ENCODE measurements at regions not wholly inside any gene's neighbourhood (a gene's known extent, or its start where the extent isn't known, plus 50 kb on each side); places are given as distances from the start of the nearest gene placed in this dataset.
"Not testable (repeated sequence)": the region's sequence is repeated elsewhere in the genome, so short reads cannot be mapped to it uniquely, and the experiment has no call there.

DNA sequence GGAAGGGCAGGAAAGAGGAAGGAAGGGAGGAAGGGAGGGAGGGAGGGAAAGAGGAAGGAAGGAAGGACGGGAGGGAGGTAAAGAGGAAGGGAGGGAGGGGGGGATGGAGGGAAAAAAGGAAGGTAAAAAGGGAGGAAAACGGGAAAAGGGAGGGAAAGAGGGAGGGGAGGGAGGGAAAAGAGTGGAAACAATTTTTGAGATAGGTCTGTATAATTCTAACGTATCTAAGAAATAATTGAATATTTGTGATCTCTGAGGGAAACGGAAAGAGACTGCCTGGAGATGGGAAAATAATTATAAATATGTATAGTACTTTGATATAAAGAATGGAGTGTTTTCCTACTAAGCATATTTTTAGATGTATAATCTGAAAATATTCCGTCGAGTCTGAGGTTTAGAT, 158.2 kb upstream of the FOXK1 start:
- no peak for DNase-seq (ENCODE audit: low read depth in 2 of 2)

DNA sequence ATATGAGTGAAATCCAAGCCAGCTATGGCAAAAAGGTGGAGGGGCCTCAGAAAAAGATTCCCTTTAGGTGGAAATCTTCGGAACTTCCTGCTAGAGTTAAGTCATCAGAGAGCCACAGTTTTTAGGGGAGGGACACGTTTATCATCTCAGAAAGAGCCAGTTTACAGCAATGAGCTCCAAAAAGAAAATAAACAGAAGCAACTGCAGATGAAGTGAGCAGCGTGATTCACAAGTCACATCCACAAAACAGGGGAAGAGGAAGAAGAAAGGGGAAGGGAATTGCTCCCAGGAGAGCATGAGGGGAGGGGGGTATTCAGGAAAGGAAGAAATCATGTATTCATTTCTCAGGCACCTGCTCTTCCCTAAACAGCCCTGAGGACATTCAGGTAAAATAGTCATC, 156.2 kb upstream of the FOXK1 start:
- no peak for DNase-seq (ENCODE audit: low read depth in 2 of 2)

DNA sequence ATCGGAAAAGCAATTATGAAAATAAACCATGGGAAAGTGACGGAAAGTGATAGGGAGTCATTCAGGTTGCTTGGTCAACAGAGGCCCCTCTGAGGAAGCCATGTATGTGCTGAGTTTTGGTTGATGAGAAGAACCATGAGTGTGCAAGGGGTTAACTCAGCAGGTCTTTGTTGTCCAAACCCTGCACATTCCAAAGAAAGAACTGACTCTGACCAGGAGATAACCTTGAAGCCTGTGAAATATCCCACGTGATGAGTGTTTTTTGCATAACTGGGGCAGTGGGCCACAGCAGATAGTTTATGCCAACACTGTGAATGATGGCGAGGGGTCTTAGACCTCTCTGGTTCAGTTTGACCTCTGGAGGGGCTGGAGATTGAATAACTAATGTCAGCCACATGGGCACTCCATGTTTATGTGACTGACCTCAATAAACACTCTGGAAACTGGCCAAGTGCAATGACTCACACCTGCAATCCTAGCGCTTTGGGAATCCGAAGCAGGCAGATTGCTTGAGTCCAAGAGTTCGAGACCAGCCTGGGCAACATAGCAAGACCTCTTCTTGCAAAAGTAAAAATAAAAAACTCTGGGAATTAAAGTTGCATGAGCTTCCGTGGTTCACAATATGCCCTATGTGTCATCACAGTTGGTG, 154.0 kb upstream of the FOXK1 start:
- DNase-seq (ENCODE audit: low read depth in 2 of 2), result no peak

DNA sequence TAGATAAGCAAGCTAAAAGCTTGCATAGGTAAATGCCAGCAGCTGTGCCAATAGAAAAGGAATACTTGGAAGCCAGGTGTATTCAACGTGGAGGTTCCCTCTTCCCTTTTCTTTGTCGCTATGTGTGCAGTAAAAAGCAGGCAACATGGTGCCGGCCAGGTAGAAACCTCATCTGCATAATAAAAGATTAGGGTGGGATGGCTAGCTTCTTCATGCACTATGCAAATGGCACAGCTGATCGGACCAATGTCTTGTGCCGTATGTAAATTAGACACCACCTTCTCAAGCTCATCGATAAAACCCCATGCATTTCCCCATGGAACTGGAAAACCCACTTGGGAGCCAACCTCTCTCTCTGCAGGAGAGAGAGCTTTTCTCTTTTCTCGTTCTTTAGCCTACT, 150.9 kb upstream of the FOXK1 start:
- DNase-seq (ENCODE audit: low read depth in 2 of 2), result no peak

DNA sequence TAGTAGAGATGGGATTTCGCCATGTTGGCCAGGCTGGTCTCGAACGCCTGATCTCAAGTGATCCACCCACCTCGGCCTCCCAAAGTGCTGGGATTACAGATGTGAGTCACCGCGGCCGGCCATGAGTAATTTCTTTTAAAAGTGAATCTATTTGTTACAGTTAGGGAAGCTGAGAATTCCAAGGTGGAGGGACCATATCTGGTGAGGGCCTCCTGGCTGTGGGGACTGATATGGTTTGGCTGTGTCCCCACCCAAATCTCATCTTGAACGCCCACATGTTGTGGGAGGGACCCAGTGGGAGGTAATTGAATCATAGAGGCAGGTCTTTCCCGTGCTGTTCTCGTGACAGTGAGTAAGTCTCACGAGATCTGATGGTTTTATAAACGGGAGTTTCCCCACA, 148.8 kb upstream of the FOXK1 start:
- DNase-seq (ENCODE audit: low read depth in 2 of 2), result not testable (repeated sequence)

DNA sequence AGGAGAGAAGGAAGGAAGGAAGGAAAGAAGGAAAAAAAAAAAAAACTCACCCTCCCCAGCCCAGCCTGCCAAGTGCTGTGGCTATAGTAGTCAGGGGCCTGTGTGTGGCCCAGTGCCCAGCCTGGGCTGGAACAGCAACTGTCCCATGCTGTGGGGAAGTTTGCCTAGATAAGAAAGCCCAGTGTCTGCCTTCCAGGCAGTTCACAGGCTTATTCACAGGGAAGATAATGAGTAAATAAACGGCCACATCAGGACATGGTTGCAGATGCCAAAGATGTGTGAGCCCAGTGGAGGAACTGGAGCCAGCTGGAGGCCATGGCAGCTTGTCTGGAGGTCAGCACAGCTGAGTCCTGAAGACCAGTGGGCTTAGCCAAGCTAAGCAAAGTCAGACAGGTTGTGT, 132.4 kb upstream of the FOXK1 start:
- DNase-seq (ENCODE audit: low read depth in 2 of 2), result no peak

DNA sequence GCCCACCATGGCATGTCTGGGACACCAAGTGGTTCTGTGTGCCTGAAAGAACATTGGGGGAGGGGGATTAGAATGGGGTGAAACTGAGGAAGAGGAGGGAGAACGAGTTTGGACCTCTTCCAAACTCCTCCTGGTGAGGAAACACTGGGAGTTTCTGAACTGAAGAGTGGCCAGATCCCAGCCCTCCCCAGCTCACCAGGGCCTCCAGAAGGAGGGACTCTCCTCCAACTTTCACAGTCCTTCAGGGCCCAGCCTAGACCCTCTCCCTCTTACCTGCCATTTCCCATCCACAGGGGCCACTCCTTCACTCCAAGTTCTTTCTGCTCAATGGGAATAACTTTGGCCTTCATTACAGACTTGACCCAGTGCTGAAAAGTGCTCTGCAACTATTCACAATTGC, 132.0 kb upstream of the FOXK1 start:
- DNase-seq (ENCODE audit: low read depth in 2 of 2), result no peak

DNA sequence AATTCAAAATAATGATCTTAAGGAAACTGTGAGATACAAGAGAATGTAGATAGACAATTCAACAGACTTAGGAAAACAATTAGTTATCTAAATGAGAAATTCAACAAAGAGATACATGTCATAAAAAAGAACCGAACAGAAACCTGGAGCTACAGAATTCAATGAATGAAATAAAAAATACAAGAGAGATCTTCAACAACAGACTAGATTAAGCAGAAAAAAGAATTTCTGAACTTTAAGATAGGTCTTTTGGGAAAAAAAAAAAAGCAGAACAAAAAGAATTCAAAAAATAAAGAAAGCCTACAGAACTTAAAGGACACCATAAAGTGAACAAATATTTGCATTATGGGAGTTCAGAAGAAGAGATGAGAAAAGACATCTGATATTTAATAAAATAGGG, 129.1 kb upstream of the FOXK1 start:
- no peak for DNase-seq (ENCODE audit: low read depth in 2 of 2)

DNA sequence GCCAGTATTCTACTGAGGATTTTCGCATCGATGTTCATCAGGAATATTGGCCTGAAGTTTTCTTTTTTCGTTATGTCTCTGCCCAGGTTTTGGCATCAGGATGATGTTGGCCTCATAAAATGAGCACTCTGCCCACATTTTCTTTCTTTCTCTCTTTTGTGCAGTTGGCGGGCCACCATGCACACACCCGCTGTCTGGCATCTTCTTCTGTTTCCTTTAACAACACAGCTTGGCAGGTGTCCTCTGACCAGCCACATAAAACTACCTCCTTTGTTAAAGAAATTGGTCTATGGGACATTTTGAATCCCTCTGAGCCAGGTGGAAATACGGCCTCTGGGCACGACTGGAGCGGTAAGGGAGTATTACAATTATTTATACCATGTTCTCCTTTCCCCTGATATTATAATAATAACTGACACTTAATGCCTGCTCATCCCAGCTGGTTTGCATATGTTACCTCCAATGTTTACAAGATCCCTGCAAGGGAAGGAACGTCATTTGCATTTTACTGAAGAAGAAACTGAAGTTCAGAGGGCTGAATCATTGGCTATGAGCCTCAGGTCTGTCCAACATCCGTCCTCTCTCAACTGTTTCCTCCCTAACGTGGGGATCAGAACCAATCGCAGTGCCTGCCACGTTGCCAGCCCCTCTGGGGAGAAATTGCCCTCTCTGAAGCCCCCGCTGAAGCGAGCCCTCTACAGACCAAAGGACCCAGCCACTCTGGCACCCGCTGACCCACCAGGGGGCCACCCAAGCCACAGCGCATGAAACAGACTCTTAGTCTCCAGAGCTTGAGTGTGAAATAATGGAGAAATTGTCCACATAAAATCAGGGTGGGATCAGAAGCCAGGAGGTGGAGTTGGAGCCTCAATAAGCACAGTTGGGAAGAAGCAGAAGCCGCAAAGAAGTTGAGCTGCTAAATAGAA, 125.0 kb upstream of the FOXK1 start:
- no peak for DNase-seq (ENCODE audit: low read depth in 2 of 2)

DNA sequence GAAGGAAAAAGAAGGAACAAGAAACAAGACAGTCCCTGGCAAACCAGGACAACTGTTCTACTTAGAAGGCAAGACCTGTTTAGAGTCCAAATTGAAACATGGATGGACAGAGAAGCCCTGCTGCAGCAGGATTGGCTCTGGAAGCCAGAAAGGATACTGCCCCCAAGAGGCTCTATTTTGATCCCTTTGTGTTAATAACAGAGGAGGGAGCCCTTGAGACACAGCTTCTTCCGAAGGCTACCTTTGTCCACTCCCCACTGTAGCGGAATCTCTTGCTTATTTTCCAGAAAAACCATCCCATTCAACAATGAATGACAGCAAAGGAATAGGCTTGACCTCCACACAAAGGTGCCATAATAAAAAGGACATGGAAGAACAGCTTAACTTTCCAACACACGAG, 120.3 kb upstream of the FOXK1 start:
- DNase-seq (ENCODE audit: low read depth in 2 of 2), result no peak

DNA sequence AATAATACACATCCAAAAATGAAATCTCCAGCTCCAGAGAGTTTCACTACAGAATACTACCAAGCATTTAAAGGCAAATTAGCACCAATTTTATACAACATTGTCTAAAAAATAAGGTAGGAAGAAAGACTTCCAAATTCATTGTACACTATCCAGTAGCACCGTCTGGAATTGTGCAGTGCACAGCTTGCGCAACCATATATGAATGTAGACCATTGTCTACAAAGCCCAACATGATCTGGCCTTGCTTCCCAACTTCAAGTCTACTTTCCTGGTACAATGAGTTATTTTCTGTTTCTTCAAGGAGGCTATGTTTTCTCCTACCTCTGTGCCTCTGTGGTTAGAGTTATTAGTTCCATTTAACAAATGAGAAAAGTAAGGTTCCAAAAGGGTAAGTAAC, 115.4 kb upstream of the FOXK1 start:
- no peak for DNase-seq (ENCODE audit: low read depth in 2 of 2)

DNA sequence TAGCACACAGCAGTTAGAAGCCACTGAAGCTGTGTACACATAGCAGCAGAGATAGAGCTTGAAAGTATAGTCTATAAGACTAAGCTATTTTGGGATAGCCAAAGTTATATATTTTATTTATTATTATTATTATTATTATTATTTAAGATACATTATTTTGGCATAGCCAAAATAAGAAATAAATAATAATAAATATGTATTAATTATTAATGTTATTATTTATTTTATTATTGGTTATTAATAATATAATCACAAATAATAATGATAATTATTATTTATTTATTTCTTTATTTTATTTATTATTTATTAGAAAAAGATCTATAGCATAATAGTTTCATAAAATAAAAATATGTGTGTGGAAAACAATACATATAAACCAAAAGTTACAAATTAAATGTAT, 107.2 kb upstream of the FOXK1 start:
- DNase-seq (ENCODE audit: low read depth in 2 of 2), result no peak

DNA sequence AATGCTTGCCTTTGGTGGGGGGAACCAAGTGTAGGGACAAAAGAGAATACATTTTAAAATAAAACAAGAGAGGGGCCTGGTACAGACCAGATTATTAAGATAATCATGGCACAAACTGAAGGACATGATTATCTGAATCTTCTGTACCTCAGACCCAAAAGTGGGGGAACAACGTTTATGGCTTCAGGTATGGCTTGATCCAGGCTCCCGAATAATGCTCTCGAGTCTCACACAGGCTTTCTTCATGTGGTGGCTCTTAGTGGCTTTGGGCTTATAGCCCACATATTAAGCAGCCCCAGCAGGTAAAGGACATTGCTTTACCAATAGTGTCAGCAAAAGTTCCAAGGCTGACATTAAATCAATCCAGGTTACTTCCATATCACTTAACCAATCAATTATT, 106.8 kb upstream of the FOXK1 start:
- no peak for DNase-seq (ENCODE audit: low read depth in 2 of 2)

DNA sequence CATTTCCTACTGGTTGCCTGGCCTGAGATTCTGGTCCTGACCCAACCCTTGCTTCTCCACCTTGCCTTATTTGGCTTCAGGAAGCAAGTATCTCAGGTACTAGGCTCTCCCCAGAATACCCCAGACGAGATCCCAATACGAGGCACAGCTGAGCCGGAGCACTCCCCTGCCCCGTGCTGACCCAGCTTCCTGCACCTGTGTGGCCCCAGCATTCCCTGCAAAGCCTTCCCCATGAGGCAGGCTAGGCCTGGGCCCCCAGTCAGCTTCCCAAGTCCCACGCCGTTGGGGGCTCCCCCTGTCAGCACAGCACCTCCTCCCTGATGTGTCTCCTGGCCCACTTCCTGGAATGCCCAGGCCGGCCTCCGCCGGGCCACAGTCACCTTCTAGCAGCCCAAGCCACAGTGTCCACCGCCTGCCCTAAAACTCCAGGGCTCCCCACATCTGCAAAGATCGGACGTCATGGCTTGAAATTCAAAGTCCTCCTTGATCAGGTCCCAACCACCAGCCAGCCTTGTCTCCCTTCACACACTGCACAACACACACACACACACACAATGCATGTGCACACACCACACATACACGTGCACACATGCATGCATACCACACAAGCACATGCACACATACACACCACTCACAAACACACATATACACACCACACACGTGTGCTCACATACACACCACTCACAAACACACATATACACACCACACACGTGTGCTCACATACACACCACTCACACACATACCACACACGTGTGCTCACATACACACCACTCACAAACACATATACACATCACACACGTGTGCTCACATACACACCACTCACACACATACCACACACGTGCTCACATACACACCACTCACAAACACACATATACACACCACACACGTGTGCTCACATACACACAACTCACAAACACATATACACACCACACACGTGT, 78.9 kb upstream of the FOXK1 start:
- no peak for DNase-seq (ENCODE audit: low read depth in 2 of 2)

DNA sequence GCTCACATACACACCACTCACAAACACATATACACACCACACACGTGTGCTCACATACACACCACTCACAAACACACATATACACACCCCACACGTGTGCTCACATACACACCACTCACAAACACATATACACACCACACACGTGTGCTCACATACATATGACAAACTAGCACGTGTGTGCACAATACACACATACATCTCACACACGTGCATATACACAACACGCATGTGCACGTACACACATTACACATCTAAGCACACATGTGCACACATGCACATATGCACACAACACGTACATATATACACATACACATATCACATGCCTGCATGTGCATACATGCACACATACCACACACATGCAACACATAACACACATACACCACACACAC, 78.3 kb upstream of the FOXK1 start:
- DNase-seq (ENCODE audit: low read depth in 2 of 2), result no peak

DNA sequence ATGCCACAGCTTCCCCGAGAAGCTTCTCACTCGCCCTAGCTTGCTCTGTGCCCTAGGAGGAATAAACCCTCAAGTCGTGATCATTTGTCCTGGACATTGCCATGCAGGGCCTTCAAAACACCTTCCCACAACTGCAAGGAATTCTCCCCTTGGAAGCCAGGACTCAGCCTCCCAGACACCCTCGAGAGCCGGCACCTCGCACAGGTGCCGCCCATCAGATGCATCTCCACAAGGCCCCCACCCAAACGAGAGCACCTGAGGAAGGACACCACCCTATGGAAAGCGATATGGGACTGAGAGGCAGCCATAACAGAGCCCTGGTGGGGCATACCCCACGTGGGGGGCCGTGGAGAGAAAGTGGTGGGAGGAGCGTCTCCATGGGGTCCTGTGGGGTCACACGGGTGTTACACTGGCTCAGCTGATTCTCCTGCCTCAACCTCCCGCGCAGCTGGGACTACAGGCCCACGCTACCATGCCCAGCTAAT, 77.6 kb upstream of the FOXK1 start:
- DNase-seq (ENCODE audit: low read depth in 2 of 2), result no peak

DNA sequence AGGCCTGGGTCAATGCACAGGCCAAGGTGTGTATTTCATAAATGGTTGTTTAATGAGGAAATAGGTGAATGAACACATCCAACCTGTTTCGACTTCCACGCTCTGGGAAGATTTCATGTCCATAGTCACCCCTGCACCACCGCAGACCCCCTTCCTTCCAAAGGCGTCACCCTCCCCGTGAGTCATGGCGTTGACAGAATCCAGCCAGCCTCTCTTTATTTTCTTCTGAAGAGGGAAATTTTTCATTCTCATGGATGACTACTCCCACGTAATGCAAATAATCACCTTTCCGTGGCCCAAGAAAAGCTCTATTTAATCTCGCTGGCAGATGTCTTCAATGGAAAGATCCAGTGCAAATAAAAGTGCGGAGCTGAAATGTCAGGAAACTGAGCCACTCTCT, 75.3 kb upstream of the FOXK1 start:
- DNase-seq (ENCODE audit: low read depth in 2 of 2), result no peak

DNA sequence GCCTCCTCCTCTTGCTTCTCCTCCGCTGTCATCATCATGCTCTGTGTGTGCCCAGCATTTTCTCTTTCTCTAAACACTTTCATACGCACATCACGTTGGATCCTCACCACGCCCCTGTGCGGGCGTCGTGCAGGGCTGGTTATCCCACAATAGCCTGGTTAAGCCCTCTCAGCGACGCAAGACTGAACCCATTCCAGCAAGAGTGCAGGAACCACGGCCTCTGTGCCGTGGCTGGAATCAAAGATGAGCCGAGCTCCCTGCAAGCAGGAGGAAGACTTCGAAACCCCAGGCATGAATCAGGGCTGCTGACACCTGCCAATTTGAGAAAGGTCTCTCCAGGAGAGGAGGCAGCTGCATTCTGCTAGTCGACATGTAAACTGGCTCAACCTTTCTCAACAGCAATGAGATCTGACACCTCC, 74.8 kb upstream of the FOXK1 start:
- no peak for DNase-seq (ENCODE audit: low read depth in 2 of 2)

DNA sequence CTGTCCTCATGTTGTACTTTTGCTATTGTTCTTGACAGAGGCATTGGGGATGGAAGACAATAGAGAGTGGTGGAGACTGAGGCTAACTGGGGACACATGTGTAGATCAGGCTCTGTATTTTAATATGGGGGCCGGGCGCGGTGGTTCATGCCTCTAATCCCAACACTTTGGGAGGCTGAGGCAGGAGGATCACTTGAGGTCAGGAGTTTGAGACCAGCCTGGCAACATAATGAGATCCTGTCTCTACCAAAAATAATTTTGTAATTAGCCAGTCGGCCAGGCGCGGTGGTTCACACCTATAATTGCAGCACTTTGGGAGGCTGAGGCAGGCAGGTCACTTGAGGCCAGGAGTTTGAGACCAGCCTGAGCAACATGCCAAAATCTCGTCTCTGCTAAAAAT, 72.5 kb upstream of the FOXK1 start:
- DNase-seq (ENCODE audit: low read depth in 2 of 2), result not testable (repeated sequence)

DNA sequence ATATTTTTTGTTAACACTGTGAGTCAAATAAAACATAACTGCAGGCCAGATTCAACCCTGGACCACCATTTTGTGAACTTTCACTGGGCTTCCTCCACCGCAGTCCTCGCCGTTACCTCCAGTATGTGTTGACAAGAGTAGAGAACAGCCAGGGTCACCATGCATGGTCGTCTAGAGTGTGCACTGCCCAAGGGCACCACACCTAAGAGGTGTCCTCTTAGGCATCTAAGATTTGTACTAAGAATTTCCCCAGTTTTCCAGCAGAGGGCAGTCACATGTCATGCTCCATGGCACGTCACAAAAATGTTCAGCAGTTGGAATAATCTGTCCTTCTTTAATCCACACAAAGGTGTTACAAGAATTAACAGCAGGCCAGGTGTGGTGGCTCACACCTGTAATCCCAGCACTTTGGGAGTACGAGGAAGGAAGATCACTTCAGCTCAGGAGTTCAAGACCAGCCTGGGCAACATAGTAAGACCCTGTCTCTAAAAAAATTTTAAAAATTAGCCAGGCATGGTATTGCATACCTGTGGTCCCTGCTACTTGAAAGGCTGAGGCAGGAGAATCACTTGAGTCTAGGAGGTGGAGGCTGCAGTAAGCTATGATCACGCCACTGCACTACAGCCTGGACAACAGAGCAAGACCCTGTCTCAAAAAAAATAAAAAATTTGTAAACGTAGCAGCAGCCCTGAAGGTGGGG, 71.2 kb upstream of the FOXK1 start:
- DNase-seq (ENCODE audit: low read depth in 2 of 2), result peak; percentile 18 to 24

DNA sequence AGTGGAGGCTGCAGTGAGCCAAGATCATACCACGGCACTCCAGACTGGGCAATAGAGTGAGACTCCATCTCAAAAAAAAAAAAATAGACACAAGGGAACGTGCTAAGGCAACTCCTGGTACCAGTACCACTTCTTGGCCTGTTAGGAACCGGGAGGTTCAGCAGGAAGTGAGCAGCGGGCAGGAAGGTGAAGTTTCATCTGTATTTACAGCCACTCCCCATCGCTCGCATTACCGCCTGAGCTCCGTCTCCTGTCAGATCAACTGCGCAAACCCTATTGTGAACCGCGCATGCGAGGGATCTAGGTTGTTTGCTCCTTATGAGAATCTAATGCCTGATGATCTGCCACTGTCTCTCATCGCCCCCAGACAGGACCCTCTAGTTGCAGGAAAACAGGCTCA, 69.9 kb upstream of the FOXK1 start:
- no peak for DNase-seq (ENCODE audit: low read depth in 2 of 2)

Measured in activated CD8-positive, alpha-beta memory T cell treated with anti-CD3 and anti-CD28 coated beads for 4 hours (primary cell).